Fibroblast of villous mesenchyme (primary cell): ENCODE measurements at regions not wholly inside any gene's neighbourhood (a gene's known extent, or its start where the extent isn't known, plus 50 kb on each side); places are given as distances from the start of the nearest gene placed in this dataset.

Source experiments
- DNase-seq: peaks from one replicate; pipeline ENCODE4 v3.0.0-alpha.2; 2010; ENCODE audit warnings: low read depth
- H3K4me3 ChIP-seq: 2 replicates; pipeline ENCODE4 v1.5.1; 2011; ENCODE audit warnings: low read depth, mild to moderate bottlenecking, low read length
- TF ChIP-seq, protein P1 (sequence below): IDR thresholded peaks from 2 replicates; pipeline ENCODE4 v1.5.1; 2012; ENCODE audit warnings: low read depth, mild to moderate bottlenecking, low read length; ENCODE audit not compliant: insufficient read depth

GRCh38 chr10:6640433-6641040, 60.5 kb upstream of the PRKCQ start:
- H3K4me3 ChIP-seq = no peak overlapping the region
- TF ChIP-seq, protein P1, sequence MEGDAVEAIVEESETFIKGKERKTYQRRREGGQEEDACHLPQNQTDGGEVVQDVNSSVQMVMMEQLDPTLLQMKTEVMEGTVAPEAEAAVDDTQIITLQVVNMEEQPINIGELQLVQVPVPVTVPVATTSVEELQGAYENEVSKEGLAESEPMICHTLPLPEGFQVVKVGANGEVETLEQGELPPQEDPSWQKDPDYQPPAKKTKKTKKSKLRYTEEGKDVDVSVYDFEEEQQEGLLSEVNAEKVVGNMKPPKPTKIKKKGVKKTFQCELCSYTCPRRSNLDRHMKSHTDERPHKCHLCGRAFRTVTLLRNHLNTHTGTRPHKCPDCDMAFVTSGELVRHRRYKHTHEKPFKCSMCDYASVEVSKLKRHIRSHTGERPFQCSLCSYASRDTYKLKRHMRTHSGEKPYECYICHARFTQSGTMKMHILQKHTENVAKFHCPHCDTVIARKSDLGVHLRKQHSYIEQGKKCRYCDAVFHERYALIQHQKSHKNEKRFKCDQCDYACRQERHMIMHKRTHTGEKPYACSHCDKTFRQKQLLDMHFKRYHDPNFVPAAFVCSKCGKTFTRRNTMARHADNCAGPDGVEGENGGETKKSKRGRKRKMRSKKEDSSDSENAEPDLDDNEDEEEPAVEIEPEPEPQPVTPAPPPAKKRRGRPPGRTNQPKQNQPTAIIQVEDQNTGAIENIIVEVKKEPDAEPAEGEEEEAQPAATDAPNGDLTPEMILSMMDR = no peak
- DNase-seq = no peak

DNA sequence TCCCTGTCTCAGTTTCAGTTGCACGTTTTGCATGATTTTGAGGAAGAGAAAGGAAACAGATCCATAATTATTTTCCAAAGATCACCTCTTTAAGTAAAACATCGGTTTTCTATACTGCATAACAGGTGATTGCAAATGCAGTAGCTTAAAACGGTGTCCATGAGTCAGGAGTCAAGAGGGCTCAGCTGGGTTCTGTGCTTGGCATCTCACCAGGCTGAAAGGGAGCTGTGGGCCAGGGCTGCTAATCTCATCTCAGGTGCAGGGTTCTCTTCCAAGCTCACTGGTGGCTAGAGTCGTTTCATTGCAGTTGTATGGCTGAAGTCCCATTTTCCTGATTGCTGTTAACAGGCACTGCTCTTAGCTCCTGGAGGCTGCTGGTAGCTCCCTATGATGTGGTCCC, 57.0 kb upstream of the PRKCQ start:
- no peak for DNase-seq
- TF ChIP-seq, protein P1 = no peak
- no peak overlapping the region for H3K4me3 ChIP-seq

GRCh38 chr10:6635784-6636183, 55.7 kb upstream of the PRKCQ start:
- H3K4me3 ChIP-seq = no peak overlapping the region
- DNase-seq = no peak
- TF ChIP-seq, protein P1 = no peak
